ENCODE measurements at regions not wholly inside any gene's neighbourhood (a gene's known extent, or its start where the extent isn't known, plus 50 kb on each side); places are given as distances from the start of the nearest gene placed in this dataset.
"Not testable (repeated sequence)": the region's sequence is repeated elsewhere in the genome, so short reads cannot be mapped to it uniquely, and the experiment has no call there.

- Histone ChIP-seq H3K79me2 (ENCODE audit: insufficient read depth, low read length) (no peaks in the 10 kb centered on the region), H3K4me2 (ENCODE audit: low read depth, low read length, poor library complexity, severe bottlenecking) (no peak overlapping the region), H2AFZ (ENCODE audit: low read depth, low read length, severe bottlenecking) (no peak overlapping the region), H3K9me3 (ENCODE audit: insufficient read depth, low read length) (no peaks in the 10 kb centered on the region), H3K4me3 (ENCODE audit: insufficient read depth, low read length, poor library complexity, severe bottlenecking) (no peak overlapping the region), H3K27ac (ENCODE audit: low read depth, low read length) (no peak overlapping the region), H3K27me3 (ENCODE audit: low read length) (no peaks in the 10 kb centered on the region), H3K9me2 (replicated peaks; ENCODE audit: insufficient read depth, low read length) (no peaks in the 10 kb centered on the region), H3F3A (ENCODE audit: insufficient read depth) (no peaks in the 10 kb centered on the region), H3K9ac (ENCODE audit: low read length) (no peak overlapping the region), H4K20me1 (ENCODE audit: low read depth, low read length) (no peaks in the 10 kb centered on the region), H3K36me3 (ENCODE audit: low read length) (no peaks in the 10 kb centered on the region)
- TF ChIP-seq EZH2phosphoT487 (conservative IDR thresholded peaks at IDR 0.05; ENCODE audit: low read length) (no peak), CTCF (IDR thresholded peaks at IDR 0.05; ENCODE audit: insufficient read depth, low read length, poor library complexity, severe bottlenecking) (no peak)
These were observed 141.4 kb upstream of the TMEM196 start for GRCh38 chr7:19914866-19915265.

GRCh38 chr7:19900118-19900517 is 126.7 kb upstream of the TMEM196 start:
- Histone ChIP-seq H3K4me2 (ENCODE audit: low read depth, low read length, poor library complexity, severe bottlenecking) (no peak overlapping the region), H3K79me2 (ENCODE audit: insufficient read depth, low read length) (no peaks in the 10 kb centered on the region), H3F3A (ENCODE audit: insufficient read depth) (no peaks in the 10 kb centered on the region), H4K20me1 (ENCODE audit: low read depth, low read length) (no peaks in the 10 kb centered on the region), H3K4me3 (ENCODE audit: insufficient read depth, low read length, poor library complexity, severe bottlenecking) (no peak overlapping the region), H2AFZ (ENCODE audit: low read depth, low read length, severe bottlenecking) (no peak overlapping the region), H3K27ac (ENCODE audit: low read depth, low read length) (no peak overlapping the region), H3K36me3 (ENCODE audit: low read length) (no peaks in the 10 kb centered on the region), H3K27me3 (ENCODE audit: low read length) (no peaks in the 10 kb centered on the region), H3K9ac (ENCODE audit: low read length) (no peak overlapping the region), H3K9me3 (ENCODE audit: insufficient read depth, low read length) (no peaks in the 10 kb centered on the region), H3K9me2 (replicated peaks; ENCODE audit: insufficient read depth, low read length) (no peaks in the 10 kb centered on the region)
- TF ChIP-seq EZH2phosphoT487 (conservative IDR thresholded peaks at IDR 0.05; ENCODE audit: low read length) (no peak), CTCF (IDR thresholded peaks at IDR 0.05; ENCODE audit: insufficient read depth, low read length, poor library complexity, severe bottlenecking) (no peak)

- H2AFZ ChIP-seq (ENCODE audit: low read depth, low read length, severe bottlenecking): no peak overlapping the region
- no peaks in the 10 kb centered on the region for H4K20me1 ChIP-seq (ENCODE audit: low read depth, low read length)
- H3K4me3 ChIP-seq (ENCODE audit: insufficient read depth, low read length, poor library complexity, severe bottlenecking): no peak overlapping the region
- H3K79me2 ChIP-seq (ENCODE audit: insufficient read depth, low read length): no peaks in the 10 kb centered on the region
- H3K9ac ChIP-seq (ENCODE audit: low read length): no peak overlapping the region
- TF ChIP-seq EZH2phosphoT487 (conservative IDR thresholded peaks at IDR 0.05; ENCODE audit: low read length) (no peak), CTCF (IDR thresholded peaks at IDR 0.05; ENCODE audit: insufficient read depth, low read length, poor library complexity, severe bottlenecking) (no peak)
- H3F3A ChIP-seq (ENCODE audit: insufficient read depth): no peaks in the 10 kb centered on the region
- no peak overlapping the region for H3K4me2 ChIP-seq (ENCODE audit: low read depth, low read length, poor library complexity, severe bottlenecking)
- H3K9me2 ChIP-seq (replicated peaks; ENCODE audit: insufficient read depth, low read length): no peaks in the 10 kb centered on the region
- no peak overlapping the region for H3K27ac ChIP-seq (ENCODE audit: low read depth, low read length)
- H3K36me3 ChIP-seq (ENCODE audit: low read length): no peaks in the 10 kb centered on the region
- no peaks in the 10 kb centered on the region for H3K9me3 ChIP-seq (ENCODE audit: insufficient read depth, low read length)
- no peaks in the 10 kb centered on the region for H3K27me3 ChIP-seq (ENCODE audit: low read length)
These were observed 126.1 kb upstream of the TMEM196 start for GRCh38 chr7:19899529-19899928.

- H3K4me2 ChIP-seq (ENCODE audit: low read depth, low read length, poor library complexity, severe bottlenecking); H3K79me2 ChIP-seq (ENCODE audit: insufficient read depth, low read length); H3F3A ChIP-seq (ENCODE audit: insufficient read depth); H3K9me2 ChIP-seq (replicated peaks; ENCODE audit: insufficient read depth, low read length); H3K4me3 ChIP-seq (ENCODE audit: insufficient read depth, low read length, poor library complexity, severe bottlenecking); H3K9ac ChIP-seq (ENCODE audit: low read length); H3K27ac ChIP-seq (ENCODE audit: low read depth, low read length); H3K9me3 ChIP-seq (ENCODE audit: insufficient read depth, low read length); H3K27me3 ChIP-seq (ENCODE audit: low read length); H3K36me3 ChIP-seq (ENCODE audit: low read length); H4K20me1 ChIP-seq (ENCODE audit: low read depth, low read length); H2AFZ ChIP-seq (ENCODE audit: low read depth, low read length, severe bottlenecking): not testable (repeated sequence)
These were observed 109.5 kb upstream of the TMEM196 start for GRCh38 chr7:19882893-19883292.

Data from SU-DHL-6 (cell line).